C4-2B (cell line): ENCODE measurements at regions not wholly inside any gene's neighbourhood (a gene's known extent, or its start where the extent isn't known, plus 50 kb on each side); places are given as distances from the start of the nearest gene placed in this dataset.

Source experiments
- H3K27ac ChIP-seq: fragments of 450-650 bp; 2 replicates; pipeline ENCODE4 v1.5.1; 2017
- ZFX ChIP-seq: fragments of 450-650 bp; IDR thresholded peaks from 2 replicates; pipeline ENCODE4 v1.6.1; 2017
- TF ChIP-seq, protein P1 (sequence below): fragments of 450-650 bp; conservative IDR thresholded peaks from 2 replicates; pipeline ENCODE4 v1.5.1; 2017; ENCODE audit warnings: mild to moderate bottlenecking

DNA sequence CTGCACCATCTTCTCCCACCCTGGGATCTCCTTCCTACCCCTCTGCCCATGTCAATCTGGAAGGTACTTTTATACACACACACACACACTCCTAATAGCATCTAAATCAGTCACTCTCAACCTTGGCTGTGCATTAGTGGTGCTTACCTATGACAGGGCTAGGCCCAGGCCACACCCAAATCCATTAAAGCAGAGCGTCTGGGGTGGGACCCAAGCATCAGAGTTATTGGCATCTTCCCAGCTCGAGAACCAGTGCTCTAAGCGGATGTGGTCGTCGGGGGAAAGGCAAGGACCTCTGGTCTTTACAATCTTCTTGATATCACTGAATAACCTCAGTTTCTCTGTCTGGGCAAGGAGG lies 194.6 kb downstream of the TRIM29 start:
- no peak for TF ChIP-seq ZFX
- TF ChIP-seq, protein P1, sequence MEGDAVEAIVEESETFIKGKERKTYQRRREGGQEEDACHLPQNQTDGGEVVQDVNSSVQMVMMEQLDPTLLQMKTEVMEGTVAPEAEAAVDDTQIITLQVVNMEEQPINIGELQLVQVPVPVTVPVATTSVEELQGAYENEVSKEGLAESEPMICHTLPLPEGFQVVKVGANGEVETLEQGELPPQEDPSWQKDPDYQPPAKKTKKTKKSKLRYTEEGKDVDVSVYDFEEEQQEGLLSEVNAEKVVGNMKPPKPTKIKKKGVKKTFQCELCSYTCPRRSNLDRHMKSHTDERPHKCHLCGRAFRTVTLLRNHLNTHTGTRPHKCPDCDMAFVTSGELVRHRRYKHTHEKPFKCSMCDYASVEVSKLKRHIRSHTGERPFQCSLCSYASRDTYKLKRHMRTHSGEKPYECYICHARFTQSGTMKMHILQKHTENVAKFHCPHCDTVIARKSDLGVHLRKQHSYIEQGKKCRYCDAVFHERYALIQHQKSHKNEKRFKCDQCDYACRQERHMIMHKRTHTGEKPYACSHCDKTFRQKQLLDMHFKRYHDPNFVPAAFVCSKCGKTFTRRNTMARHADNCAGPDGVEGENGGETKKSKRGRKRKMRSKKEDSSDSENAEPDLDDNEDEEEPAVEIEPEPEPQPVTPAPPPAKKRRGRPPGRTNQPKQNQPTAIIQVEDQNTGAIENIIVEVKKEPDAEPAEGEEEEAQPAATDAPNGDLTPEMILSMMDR = no peak
- H3K27ac ChIP-seq = no peak overlapping the region

DNA sequence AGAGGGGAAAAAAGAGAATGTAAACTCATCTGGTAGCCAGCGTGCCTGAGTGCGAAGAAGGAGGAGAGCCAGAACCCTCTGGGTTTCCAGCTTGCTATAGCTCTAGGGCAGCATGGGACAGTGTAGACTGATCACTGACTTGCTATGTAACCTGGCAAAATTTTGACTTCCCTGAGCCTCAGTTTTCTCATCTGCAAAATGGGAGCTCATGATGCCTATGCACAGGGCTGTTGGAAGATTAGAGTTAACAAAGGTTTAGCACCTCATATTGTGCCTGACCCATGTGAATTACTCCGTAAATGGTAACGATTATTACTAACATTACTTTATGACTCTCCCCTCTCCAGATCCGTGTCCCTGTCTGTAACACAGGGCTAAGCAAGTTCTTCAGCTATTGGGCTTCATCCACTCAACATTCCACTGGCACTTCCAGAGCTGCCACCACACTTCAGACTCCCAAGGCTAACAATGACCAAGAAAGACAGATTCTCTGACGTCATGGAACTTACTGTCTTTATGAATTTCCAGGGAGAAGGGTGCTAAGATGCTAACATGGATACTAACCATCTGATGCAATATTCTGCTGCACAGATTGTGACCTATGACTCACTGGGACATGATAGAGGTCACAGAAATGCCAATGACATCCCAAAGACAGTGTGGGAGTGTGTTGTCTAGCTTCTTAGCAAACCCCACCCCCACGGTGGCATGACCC lies 195.2 kb downstream of the TRIM29 start:
- TF ChIP-seq, protein P1 = no peak
- TF ChIP-seq ZFX = no peak

DNA sequence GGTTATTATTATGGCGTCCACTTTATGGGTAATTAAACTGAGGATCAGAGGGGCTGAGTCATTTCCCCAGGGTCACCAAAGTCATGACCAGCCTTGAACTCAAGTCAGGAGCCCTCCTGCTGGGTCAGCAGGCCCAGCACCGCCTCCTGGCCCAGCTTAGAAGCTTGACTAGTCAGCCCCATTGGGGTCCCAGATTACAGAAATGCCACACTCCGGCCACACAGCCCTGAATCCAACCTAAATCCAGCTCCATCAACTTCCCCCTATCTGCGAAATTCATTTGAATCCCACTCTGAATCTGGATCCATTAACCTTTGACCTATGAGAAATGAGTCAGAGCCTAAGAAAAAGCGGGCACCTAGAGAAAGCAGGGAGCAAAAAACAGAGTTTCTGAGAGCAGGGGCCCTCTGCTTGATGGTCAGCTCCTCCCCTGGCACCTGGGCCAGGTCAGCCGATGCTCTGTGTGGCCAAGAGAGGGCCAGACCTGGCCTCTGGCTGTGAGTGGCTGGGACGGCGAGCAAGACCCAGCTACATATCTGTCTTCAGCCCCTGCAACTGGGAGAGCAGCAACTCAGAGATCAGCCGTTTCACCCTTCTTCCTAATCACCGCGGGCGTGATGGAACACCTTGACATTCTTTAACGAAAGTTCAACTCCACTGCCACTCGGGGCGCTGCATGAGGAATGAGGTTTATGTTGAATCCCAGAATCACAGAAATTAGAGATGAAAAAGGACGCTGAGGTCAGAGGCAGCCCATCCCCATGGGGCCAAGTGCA lies 196.1 kb downstream of the TRIM29 start:
- H3K27ac ChIP-seq = no peak overlapping the region

More for the DNA sequence above, 195.2 kb downstream of the TRIM29 start:
- no peak overlapping the region for H3K27ac ChIP-seq

DNA sequence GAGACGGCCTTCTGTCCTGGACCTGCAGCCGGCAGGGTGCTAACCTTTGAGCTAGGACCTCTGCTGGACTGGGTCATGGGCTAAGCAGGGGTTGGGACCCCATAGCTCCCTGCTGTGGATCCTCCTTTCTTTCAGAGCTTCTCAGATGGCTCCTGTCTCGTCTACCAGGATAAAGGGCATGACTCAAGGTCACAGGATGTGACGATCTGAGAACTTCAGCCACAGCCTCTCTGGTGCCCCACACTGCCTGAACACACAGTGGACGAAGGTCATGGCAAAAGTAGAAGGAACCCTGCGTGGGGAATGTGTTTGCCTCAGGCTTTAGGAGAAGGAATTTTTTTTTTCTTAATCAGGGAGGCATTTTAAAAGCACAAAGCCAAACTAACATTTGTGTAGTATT lies 196.7 kb downstream of the TRIM29 start:
- TF ChIP-seq, protein P1 = no peak
- TF ChIP-seq ZFX = no peak
- no peak overlapping the region for H3K27ac ChIP-seq

More for the DNA sequence above, 196.1 kb downstream of the TRIM29 start:
- TF ChIP-seq, protein P1 = no peak
- TF ChIP-seq ZFX = no peak

DNA sequence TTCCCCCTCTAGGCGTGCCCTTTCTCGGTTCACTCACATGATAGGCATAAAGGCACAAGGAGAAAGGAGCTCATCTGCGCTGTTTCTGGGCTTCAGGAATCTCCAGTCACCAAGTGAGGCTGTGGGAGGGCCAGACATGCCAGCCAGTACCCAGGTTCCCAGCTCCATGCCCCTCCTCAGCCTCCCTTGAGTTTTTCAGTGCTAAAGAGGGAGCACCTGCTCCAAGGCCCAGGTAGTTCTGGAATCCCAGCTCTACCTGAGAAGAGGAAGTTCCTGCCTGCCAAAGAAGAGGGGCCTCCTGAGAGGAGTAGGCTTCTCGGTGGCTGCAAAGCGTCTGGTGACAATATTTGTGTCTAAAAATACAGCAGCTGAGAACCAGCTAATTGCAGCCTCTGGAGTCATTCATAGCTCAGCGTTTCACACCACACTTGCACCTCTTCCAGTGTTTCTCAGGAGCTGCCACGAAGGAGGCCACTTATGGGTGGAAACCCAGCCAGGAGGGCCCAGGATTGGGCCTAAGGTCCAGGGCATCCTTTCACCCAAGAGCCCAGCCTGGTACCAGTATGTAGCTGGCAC lies 197.4 kb downstream of the TRIM29 start:
- TF ChIP-seq, protein P1 = no peak
- TF ChIP-seq ZFX = no peak
- no peak overlapping the region for H3K27ac ChIP-seq

DNA sequence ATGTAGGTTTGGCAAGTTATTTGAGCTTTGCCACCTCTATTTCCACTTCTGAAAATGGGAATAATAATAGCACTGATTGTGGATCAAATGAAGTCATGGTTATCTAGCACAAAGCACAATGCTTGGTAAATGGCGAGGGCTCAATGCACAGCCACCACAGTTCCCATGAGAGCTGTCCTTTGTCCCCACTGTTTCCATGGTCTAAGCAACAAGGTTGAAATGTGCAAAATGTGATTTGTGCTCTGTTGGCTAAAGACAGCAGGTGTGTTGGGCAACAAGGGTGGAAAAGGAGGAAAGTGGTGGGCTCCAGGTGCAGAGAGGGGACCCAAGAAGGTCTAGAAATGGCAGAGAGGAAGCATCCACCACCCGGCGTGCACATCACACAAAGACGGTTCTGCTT lies 200.5 kb downstream of the TRIM29 start:
- TF ChIP-seq, protein P1 = no peak
- TF ChIP-seq ZFX = no peak
- H3K27ac ChIP-seq = no peak overlapping the region

DNA sequence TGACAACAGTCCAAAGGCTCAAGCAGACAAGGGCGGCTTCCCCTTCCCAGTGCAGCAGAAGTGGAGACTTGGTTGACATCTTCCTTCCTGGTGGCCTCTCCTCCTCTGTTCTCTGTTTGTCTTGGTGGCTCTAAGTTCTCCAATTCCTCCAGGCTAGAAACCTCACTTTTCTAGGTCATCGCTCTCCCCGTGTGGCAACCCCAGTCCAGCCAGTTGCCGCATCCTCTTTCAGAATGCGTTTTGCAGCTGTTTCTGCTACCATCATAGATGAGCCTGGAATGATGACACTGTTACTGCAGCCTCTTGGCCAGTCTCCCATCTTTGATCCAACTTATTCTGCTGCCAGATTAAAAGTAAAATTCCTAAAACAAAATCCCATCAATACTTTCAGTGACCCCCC lies 201.5 kb downstream of the TRIM29 start:
- no peak overlapping the region for H3K27ac ChIP-seq

More for the DNA sequence above, 201.5 kb downstream of the TRIM29 start:
- TF ChIP-seq ZFX = no peak
- TF ChIP-seq, protein P1 = no peak
